Endothelial cell (in vitro differentiated cells): ENCODE measurements at regions not wholly inside any gene's neighbourhood (a gene's known extent, or its start where the extent isn't known, plus 50 kb on each side); places are given as distances from the start of the nearest gene placed in this dataset.

Experiments
- DNase-seq: peaks from one replicate; pipeline ENCODE4 v3.0.0; 2021; ENCODE audit warnings: low spot score
- H3K27ac Mint-ChIP-seq: one replicate; pipeline ENCODE4 v1.8.0; 2021; ENCODE audit warnings: mixed read lengths, inconsistent platforms; ENCODE audit not compliant: unreplicated experiment
- H3K27me3 Mint-ChIP-seq: one replicate; pipeline ENCODE4 v1.8.0; 2021; ENCODE audit warnings: mild to moderate bottlenecking, moderate library complexity, mixed read lengths, inconsistent platforms; ENCODE audit not compliant: unreplicated experiment
- H3K36me3 Mint-ChIP-seq: one replicate; pipeline ENCODE4 v1.8.0; 2021; ENCODE audit warnings: mild to moderate bottlenecking, low read depth, mixed read lengths, inconsistent platforms; ENCODE audit not compliant: unreplicated experiment
- H3K4me1 Mint-ChIP-seq: one replicate; pipeline ENCODE4 v1.8.0; 2021; ENCODE audit warnings: mild to moderate bottlenecking, mixed read lengths, inconsistent platforms; ENCODE audit not compliant: unreplicated experiment
- H3K4me3 Mint-ChIP-seq: one replicate; pipeline ENCODE4 v1.8.0; 2021; ENCODE audit warnings: mild to moderate bottlenecking, mixed read lengths, inconsistent platforms; ENCODE audit not compliant: unreplicated experiment
- H3K9me3 Mint-ChIP-seq: one replicate; pipeline ENCODE4 v1.8.0; 2021; ENCODE audit warnings: mixed read lengths, inconsistent platforms; ENCODE audit not compliant: unreplicated experiment
- TF ChIP-seq, protein P1 (sequence below): fragments of 200-600 bp; sonication (generic); IDR thresholded peaks from one replicate; pipeline ENCODE4 v1.5.0; 2021; ENCODE audit warnings: antibody characterized with exemption; ENCODE audit not compliant: unreplicated experiment

- no peak overlapping the region for H3K27ac Mint-ChIP-seq
- no peaks in the 10 kb centered on the region for H3K36me3 Mint-ChIP-seq
- DNase-seq: no peak
- no peaks in the 10 kb centered on the region for H3K9me3 Mint-ChIP-seq
- TF ChIP-seq, protein P1, sequence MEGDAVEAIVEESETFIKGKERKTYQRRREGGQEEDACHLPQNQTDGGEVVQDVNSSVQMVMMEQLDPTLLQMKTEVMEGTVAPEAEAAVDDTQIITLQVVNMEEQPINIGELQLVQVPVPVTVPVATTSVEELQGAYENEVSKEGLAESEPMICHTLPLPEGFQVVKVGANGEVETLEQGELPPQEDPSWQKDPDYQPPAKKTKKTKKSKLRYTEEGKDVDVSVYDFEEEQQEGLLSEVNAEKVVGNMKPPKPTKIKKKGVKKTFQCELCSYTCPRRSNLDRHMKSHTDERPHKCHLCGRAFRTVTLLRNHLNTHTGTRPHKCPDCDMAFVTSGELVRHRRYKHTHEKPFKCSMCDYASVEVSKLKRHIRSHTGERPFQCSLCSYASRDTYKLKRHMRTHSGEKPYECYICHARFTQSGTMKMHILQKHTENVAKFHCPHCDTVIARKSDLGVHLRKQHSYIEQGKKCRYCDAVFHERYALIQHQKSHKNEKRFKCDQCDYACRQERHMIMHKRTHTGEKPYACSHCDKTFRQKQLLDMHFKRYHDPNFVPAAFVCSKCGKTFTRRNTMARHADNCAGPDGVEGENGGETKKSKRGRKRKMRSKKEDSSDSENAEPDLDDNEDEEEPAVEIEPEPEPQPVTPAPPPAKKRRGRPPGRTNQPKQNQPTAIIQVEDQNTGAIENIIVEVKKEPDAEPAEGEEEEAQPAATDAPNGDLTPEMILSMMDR: no peak
- peaks cover 12% of the 10 kb centered on the region for H3K4me1 Mint-ChIP-seq
- no peak overlapping the region for H3K4me3 Mint-ChIP-seq
- H3K27me3 Mint-ChIP-seq: peaks cover 2% of the 10 kb centered on the region
These were observed 191.1 kb upstream of the BMPER start for GRCh38 chr7:33714208-33714607.

DNA sequence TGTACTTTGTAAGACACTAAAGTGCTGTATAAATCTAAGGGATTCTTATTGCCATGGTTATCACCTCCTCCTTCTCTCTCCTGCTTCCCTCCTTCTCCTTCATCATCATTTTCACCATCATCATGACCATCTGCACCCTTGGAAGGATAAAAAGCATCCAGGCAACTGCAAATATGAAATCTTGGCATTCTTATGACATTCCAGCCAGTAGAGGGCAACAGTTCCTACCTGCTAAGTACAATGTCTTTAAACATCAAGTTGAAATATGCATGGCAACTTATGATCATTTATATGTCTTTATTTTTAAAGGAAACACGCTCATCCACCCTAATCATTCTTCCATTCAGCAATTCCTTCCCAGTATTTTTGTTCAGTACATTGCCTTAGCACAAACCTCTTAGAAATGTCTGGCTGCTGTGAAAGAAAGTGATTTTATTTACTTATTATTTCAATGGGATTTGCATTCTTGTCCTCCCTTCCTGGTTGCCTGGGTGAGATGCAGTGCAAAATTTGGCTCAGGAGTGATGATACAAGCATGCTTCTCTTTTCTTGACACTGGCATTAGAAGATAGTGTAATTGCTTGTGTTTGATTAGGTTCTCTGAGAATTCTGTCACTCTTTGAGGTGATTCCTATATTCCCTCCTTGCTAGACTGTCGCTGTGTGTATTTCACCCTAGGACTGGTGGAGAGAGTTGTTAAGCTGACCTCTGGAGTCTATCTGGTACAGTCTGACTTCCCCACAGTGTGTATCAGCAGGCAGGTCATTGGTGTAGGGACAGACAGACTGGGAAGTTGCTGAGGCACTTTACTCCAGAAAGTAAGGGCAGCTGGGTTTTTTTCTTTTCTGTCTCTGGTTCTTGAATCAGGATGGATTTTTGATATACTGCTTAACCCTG, 188.5 kb upstream of the BMPER start:
- no peak for DNase-seq
- TF ChIP-seq, protein P1: peak; percentile 86
- Mint-ChIP-seq H3K36me3 (no peaks in the 10 kb centered on the region), H3K4me3 (no peak overlapping the region), H3K4me1 (peaks cover 4% of the 10 kb centered on the region), H3K9me3 (no peaks in the 10 kb centered on the region), H3K27me3 (peaks cover 4% of the 10 kb centered on the region), H3K27ac (no peak overlapping the region)

DNA sequence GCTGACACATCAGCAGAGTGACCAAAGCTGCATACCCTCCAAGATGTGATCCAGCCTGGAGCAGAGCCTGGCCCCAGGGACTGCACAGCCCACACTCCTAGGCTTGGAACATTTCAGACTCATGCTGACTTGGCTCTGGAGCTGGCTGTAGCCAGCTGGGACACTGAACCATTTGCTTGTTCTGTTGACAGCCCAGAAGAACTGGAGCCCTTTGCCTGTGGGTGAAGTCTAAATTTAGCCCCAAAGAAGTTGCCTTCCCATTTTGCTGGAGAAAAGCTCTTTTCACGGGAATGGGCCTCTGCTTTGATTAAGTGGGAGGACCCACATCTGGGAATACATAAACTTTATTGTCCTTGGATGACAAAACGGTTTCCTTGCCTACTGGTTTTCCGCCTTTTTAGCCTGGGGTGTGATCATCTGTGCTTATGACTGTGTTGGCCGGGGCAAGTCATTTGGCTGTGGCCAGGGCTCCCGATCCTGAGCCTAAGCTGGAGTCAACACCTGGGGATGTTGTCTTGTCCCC, 186.2 kb upstream of the BMPER start:
- Mint-ChIP-seq H3K9me3 (no peaks in the 10 kb centered on the region), H3K36me3 (no peaks in the 10 kb centered on the region), H3K4me3 (no peak overlapping the region), H3K4me1 (peaks cover 6% of the 10 kb centered on the region), H3K27ac (no peak overlapping the region), H3K27me3 (peaks cover 4% of the 10 kb centered on the region)
- TF ChIP-seq, protein P1: no peak
- DNase-seq: no peak

DNA sequence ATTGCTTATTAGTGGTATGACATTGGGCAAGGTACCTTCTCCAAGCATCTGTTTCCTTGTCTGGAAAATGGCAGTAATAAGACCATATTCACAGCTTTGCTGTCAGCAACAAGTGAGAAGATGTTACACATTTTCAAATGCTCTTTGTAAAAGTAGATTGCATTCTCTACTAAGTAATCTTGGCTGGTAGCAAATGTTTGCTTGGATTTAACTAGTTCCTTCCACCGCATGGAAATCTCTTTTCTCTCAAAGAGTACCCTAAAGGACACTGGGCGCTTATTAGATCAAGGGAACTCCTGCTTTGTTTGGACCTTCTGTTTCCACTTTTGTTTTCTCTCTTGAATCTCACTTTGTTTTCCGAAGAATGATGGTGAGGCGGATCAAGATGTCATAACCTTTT, 185.2 kb upstream of the BMPER start:
- no peaks in the 10 kb centered on the region for H3K9me3 Mint-ChIP-seq
- H3K27ac Mint-ChIP-seq: no peak overlapping the region
- H3K36me3 Mint-ChIP-seq: no peaks in the 10 kb centered on the region
- no peak overlapping the region for H3K4me3 Mint-ChIP-seq
- DNase-seq: no peak
- TF ChIP-seq, protein P1: no peak
- peaks cover 12% of the 10 kb centered on the region for H3K4me1 Mint-ChIP-seq
- peaks cover 2% of the 10 kb centered on the region for H3K27me3 Mint-ChIP-seq

DNA sequence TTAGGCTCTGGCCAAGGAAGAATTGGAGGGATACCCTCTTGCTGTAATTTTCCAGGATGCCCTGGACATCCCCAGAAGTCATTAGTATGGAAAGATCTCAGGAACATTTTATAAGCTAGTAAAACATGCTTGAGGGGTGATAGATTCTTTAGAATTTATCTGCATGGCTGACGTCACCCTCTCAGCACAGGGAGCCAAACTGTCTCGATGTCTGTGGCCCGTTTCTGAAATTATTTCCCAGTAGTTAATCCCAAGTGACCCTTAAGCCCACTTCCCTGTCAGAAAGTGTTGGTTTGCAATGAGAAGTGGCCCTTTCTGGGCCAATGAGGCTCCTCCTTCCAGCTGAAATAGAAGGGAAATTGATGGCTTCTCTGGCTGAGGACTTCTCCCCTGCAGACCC, 184.5 kb upstream of the BMPER start:
- Mint-ChIP-seq H3K27ac (no peak overlapping the region), H3K9me3 (no peaks in the 10 kb centered on the region), H3K36me3 (no peaks in the 10 kb centered on the region), H3K4me3 (no peak overlapping the region), H3K27me3 (peaks cover 2% of the 10 kb centered on the region), H3K4me1 (peaks cover 18% of the 10 kb centered on the region)
- no peak for DNase-seq
- TF ChIP-seq, protein P1: no peak
